ENCODE measurements at regions not wholly inside any gene's neighbourhood (a gene's known extent, or its start where the extent isn't known, plus 50 kb on each side); places are given as distances from the start of the nearest gene placed in this dataset.

DNA sequence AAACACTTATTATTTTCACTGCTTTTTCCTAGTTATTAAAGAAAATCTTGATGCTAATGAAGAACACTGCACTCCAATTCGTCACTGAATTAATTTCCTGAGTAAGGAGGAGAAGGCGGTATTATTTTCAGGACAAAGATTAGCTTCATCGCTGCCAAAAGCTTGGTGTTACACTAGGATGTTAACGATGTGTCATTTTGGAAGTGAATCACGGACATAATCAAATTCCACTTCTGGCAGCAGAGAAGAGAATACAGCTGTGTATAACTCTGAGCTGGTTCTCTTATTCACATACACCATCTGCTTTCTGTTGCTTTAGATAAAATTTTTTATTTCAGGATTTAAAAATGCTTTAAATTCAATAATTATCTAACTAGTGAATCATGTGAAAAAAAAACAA lies 74.1 kb downstream of the SCG2 start:
- TF ChIP-seq, protein P1, sequence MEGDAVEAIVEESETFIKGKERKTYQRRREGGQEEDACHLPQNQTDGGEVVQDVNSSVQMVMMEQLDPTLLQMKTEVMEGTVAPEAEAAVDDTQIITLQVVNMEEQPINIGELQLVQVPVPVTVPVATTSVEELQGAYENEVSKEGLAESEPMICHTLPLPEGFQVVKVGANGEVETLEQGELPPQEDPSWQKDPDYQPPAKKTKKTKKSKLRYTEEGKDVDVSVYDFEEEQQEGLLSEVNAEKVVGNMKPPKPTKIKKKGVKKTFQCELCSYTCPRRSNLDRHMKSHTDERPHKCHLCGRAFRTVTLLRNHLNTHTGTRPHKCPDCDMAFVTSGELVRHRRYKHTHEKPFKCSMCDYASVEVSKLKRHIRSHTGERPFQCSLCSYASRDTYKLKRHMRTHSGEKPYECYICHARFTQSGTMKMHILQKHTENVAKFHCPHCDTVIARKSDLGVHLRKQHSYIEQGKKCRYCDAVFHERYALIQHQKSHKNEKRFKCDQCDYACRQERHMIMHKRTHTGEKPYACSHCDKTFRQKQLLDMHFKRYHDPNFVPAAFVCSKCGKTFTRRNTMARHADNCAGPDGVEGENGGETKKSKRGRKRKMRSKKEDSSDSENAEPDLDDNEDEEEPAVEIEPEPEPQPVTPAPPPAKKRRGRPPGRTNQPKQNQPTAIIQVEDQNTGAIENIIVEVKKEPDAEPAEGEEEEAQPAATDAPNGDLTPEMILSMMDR (IDR thresholded peaks at IDR 0.05; ENCODE audit: low read depth, low read length, missing control alignments): no peak
- DNase-seq (ENCODE audit: low read depth): peak; percentile 28
- in situ Hi-C loops (cut with HindIII; ENCODE audit: low sequenced_read_pairs): no loop called here
- no peak overlapping the region for H3K4me3 ChIP-seq (ENCODE audit: low read depth, low read length)

DNA sequence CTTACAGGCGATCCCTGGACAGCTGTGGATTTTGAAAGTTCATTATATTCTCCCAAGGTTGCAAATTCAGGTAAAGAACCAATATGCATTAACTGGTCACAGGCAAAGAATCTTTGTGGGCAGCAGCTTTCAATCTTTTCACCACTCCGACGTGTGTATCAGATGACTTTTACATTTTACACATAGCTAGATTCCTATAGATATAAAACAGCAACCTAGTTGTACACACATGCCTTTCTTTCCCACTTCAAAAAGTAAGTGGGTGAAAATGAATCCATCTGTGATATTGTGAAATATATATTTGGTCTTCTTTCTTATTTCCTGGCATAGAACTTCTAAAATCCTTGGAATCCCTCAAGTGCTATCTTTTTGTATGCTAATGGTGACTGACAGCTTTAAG lies 72.5 kb downstream of the SCG2 start:
- H3K4me3 ChIP-seq (ENCODE audit: low read depth, low read length): no peak overlapping the region
- TF ChIP-seq, protein P1 (IDR thresholded peaks at IDR 0.05; ENCODE audit: low read depth, low read length, missing control alignments): no peak
- in situ Hi-C loops (cut with HindIII; ENCODE audit: low sequenced_read_pairs): no loop called here
- DNase-seq (ENCODE audit: low read depth): no peak

DNA sequence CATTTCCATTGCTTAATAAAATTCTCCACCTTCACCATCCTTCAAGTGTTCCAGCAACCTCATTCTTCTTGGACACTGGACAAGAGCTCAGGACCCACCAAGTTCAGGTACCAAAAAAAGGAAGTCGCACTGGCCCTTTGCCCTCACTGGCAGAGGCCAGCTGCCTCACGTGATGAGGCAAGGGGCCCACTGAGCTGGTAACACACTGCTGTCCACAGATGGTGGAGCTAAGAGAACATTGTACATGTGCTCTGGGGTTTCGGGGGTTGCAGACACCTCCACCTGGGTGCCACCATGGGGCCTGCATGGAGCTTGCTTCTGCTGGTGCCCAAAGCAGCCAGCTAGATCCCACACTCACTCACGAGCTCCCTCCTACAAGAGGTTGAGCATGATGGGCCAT lies 71.3 kb downstream of the SCG2 start:
- TF ChIP-seq, protein P1 (IDR thresholded peaks at IDR 0.05; ENCODE audit: low read depth, low read length, missing control alignments): no peak
- H3K4me3 ChIP-seq (ENCODE audit: low read depth, low read length): no peak overlapping the region
- in situ Hi-C loops (cut with HindIII; ENCODE audit: low sequenced_read_pairs): no loop called here
- no peak for DNase-seq (ENCODE audit: low read depth)

DNA sequence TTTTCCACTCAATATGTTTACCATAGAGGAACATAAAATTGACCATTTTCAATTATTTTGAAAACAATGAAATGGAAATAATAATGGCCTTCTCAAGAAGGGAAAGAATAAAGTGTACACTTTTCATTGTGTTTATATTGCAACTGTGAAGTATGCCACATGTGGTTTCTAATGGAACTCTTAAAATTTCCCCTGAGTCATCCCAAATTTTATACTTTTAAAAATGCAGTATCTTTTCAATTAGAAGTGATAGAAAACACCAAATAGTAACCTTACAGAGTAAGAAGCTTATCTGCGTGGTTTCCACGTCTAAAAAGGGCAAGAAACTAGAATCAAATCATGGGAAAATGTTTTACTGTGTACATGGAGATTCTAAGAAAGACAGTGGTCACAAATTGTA lies 70.0 kb downstream of the SCG2 start:
- no peak overlapping the region for H3K4me3 ChIP-seq (ENCODE audit: low read depth, low read length)
- TF ChIP-seq, protein P1 (IDR thresholded peaks at IDR 0.05; ENCODE audit: low read depth, low read length, missing control alignments): no peak
- in situ Hi-C loops (cut with HindIII; ENCODE audit: low sequenced_read_pairs): no loop called here
- no peak for DNase-seq (ENCODE audit: low read depth)

DNA sequence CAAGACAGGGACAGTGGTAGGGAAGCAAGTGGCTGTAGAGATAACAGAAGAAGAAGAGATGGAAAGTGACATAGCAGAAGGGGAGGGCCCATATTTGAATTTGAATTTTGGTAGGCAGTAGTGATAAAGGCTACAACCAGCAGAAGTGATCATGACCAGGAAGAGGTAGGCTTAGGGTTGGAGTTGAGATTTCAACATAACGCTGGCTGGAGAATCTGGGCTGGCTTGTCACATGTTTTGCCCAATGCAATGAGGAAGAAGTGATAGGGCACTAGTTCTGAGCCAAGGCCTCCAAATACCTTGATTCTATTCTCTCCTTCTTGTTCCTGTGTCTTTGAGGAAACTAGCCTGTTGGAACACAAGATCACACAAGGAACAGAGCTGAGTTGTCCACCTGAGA lies 69.4 kb downstream of the SCG2 start:
- in situ Hi-C loops (cut with HindIII; ENCODE audit: low sequenced_read_pairs): no loop called here
- no peak overlapping the region for H3K4me3 ChIP-seq (ENCODE audit: low read depth, low read length)
- TF ChIP-seq, protein P1 (IDR thresholded peaks at IDR 0.05; ENCODE audit: low read depth, low read length, missing control alignments): no peak
- DNase-seq (ENCODE audit: low read depth): no peak

DNA sequence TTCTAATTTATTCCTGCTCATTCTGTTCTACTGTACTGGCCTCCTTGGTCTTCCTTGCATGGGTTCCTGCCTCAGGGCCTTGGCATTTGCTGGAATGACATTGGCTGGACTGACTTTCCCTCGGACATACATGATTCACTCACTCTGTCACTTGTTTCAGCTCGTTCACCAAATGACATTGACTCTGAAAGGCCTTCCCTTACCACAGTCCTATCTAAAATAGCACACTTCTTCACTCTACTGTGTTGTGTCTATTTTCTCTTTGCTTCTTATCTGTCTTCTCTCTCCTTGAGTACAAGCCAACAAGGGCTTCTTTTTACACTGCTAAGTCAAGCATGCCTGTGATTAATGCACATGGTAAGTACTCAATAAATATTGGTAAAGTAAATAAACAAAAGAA lies 65.6 kb downstream of the SCG2 start:
- in situ Hi-C loops (cut with HindIII; ENCODE audit: low sequenced_read_pairs): no loop called here
- TF ChIP-seq, protein P1 (IDR thresholded peaks at IDR 0.05; ENCODE audit: low read depth, low read length, missing control alignments): no peak
- H3K4me3 ChIP-seq (ENCODE audit: low read depth, low read length): no peak overlapping the region
- no peak for DNase-seq (ENCODE audit: low read depth)

DNA sequence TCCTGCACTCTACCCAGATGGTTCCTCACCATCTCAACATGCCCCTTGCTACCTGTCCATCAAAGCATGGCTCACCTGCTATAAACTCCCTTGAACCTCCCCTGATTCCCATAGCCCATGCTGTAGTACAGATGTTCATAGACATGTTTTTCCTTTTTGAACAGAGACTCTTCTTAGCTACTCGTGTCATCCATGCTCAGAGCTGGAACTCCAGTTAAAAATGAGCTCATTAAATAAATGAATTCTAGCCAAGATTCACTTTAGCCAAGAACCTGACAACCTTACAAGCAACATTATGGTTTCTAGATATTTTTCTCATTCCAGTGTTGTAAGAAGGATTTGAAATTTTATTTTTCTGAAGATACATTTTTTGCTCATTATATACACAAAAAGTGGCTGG lies 65.0 kb downstream of the SCG2 start:
- in situ Hi-C loops (cut with HindIII; ENCODE audit: low sequenced_read_pairs): no loop called here
- TF ChIP-seq, protein P1 (IDR thresholded peaks at IDR 0.05; ENCODE audit: low read depth, low read length, missing control alignments): no peak
- H3K4me3 ChIP-seq (ENCODE audit: low read depth, low read length): no peak overlapping the region
- no peak for DNase-seq (ENCODE audit: low read depth)

Data from astrocyte of the cerebellum (primary cell).